GM23338 (cell line): ENCODE measurements at regions not wholly inside any gene's neighbourhood (a gene's known extent, or its start where the extent isn't known, plus 50 kb on each side); places are given as distances from the start of the nearest gene placed in this dataset.

Source experiments
- ATAC-seq: fragments of 200-7000 bp; cut with Tn5 transposase; 3 replicates; pipeline ENCODE4 v1.9.1; 2020
- DNase-seq: peaks from one replicate; pipeline ENCODE4 v3.0.0-alpha.2; 2015; ENCODE audit warnings: low spot score
- H2AFZ ChIP-seq: fragments of 200-600 bp; sonication (generic); 2 replicates; pipeline ENCODE4 v1.8.0; 2016; ENCODE audit warnings: antibody characterized with exemption, mild to moderate bottlenecking, moderate library complexity
- H3F3A ChIP-seq: fragments of 200-600 bp; sonication (generic); replicated peaks from 2 replicates; pipeline ENCODE4 v1.8.0; 2017; ENCODE audit warnings: antibody characterized with exemption, mixed run types, low read depth
- H3K27ac ChIP-seq: fragments of 200-600 bp; sonication (generic); 2 replicates; pipeline ENCODE4 v1.6.1; 2016; ENCODE audit warnings: low read depth
- H3K27me3 ChIP-seq: fragments of 200-600 bp; sonication (generic); 2 replicates; pipeline ENCODE4 v1.8.0; 2016; ENCODE audit warnings: mild to moderate bottlenecking, mixed run types, moderate library complexity; ENCODE audit not compliant: insufficient read depth
- H3K36me3 ChIP-seq: fragments of 200-600 bp; sonication (generic); 2 replicates; pipeline ENCODE4 v1.8.0; 2016; ENCODE audit warnings: mild to moderate bottlenecking; ENCODE audit not compliant: insufficient read depth
- H3K4me1 ChIP-seq: fragments of 200-600 bp; sonication (generic); 2 replicates; pipeline ENCODE4 v1.8.0; 2016; ENCODE audit warnings: mild to moderate bottlenecking, moderate library complexity; ENCODE audit not compliant: insufficient read depth
- H3K4me2 ChIP-seq: fragments of 200-600 bp; sonication (generic); 2 replicates; pipeline ENCODE4 v1.7.1; 2017; ENCODE audit warnings: mixed run types
- H3K4me3 ChIP-seq: fragments of 200-600 bp; sonication (generic); 2 replicates; pipeline ENCODE4 v1.6.1; 2016; ENCODE audit warnings: mixed run types
- H3K79me2 ChIP-seq: fragments of 200-600 bp; sonication (generic); replicated peaks from 2 replicates; pipeline ENCODE4 v1.8.0; 2017; ENCODE audit warnings: mild to moderate bottlenecking; ENCODE audit not compliant: insufficient read depth
- H3K9me2 ChIP-seq: fragments of 200-600 bp; sonication (generic); 2 replicates; pipeline ENCODE4 v1.8.0; 2017; ENCODE audit not compliant: insufficient read depth
- H4K20me1 ChIP-seq: fragments of 200-600 bp; sonication (generic); replicated peaks from 2 replicates; pipeline ENCODE4 v1.8.0; 2017; ENCODE audit warnings: mild to moderate bottlenecking; ENCODE audit not compliant: insufficient read depth
- H3K27ac Mint-ChIP-seq: 2 replicates; pipeline ENCODE4 v1.8.0; 2020; ENCODE audit warnings: inconsistent platforms, mild to moderate bottlenecking, moderate library complexity, mixed read lengths
- H3K27me3 Mint-ChIP-seq: 3 replicates; pipeline ENCODE4 v1.8.0; 2022; ENCODE audit warnings: low read depth, mild to moderate bottlenecking, moderate library complexity, mixed read lengths, inconsistent platforms; ENCODE audit not compliant: insufficient read depth, poor library complexity
- H3K36me3 Mint-ChIP-seq: 3 replicates; pipeline ENCODE4 v1.8.0; 2021; ENCODE audit warnings: low read depth, mild to moderate bottlenecking, inconsistent platforms, moderate library complexity, mixed read lengths
- H3K4me1 Mint-ChIP-seq: 3 replicates; pipeline ENCODE4 v1.8.0; 2020; ENCODE audit warnings: mild to moderate bottlenecking, inconsistent platforms, mixed read lengths
- H3K4me3 Mint-ChIP-seq: 3 replicates; pipeline ENCODE4 v1.8.0; 2021; ENCODE audit warnings: moderate library complexity, mild to moderate bottlenecking, inconsistent platforms, mixed read lengths
- H3K9me3 Mint-ChIP-seq: 3 replicates; pipeline ENCODE4 v1.8.0; 2020; ENCODE audit warnings: moderate library complexity, mild to moderate bottlenecking, inconsistent platforms, mixed read lengths
- CREB1 ChIP-seq: fragments of 250-450 bp; sonication (Bioruptor Pico); IDR thresholded peaks from 2 replicates; pipeline ENCODE4 v1.5.0; 2020; ENCODE audit warnings: low read depth, mild to moderate bottlenecking, moderate library complexity
- CTCF ChIP-seq, 2 experiments: fragments of 200-600 bp in 1 of 2; sonication (generic) in 1 of 2; conservative IDR thresholded peaks; 2 replicates each; pipeline versions ENCODE4 v1.5.1 to v1.6.1; 2016 to 2017; ENCODE audit warnings: antibody characterized with exemption in 2 of 2, low read depth in 2 of 2, mild to moderate bottlenecking in 2 of 2, moderate library complexity in 1 of 2
- EZH2 ChIP-seq: fragments of 200-600 bp; sonication (generic); IDR thresholded peaks from one replicate; pipeline ENCODE4 v1.8.0; 2017; ENCODE audit warnings: antibody characterized with exemption, mild to moderate bottlenecking, low read depth; ENCODE audit not compliant: unreplicated experiment
- EZH2phosphoT487 ChIP-seq: fragments of 200-600 bp; sonication (generic); IDR thresholded peaks from one replicate; pipeline ENCODE4 v1.8.1; 2018; ENCODE audit warnings: antibody characterized with exemption; ENCODE audit not compliant: unreplicated experiment
- JUNB ChIP-seq: IDR thresholded peaks from one replicate; pipeline ENCODE4 v1.6.1; 2016; ENCODE audit warnings: antibody characterized with exemption; ENCODE audit not compliant: unreplicated experiment
- NANOG ChIP-seq: IDR thresholded peaks from 2 replicates; pipeline ENCODE4 v1.6.1; 2016; ENCODE audit warnings: antibody characterized with exemption, borderline replicate concordance
- POLR2AphosphoS5 ChIP-seq: IDR thresholded peaks from 2 replicates; pipeline ENCODE4 v1.6.1; 2016; ENCODE audit warnings: antibody characterized with exemption, low read depth
- REST ChIP-seq: IDR thresholded peaks from one replicate; pipeline ENCODE4 v1.6.1; 2018; ENCODE audit warnings: antibody characterized with exemption; ENCODE audit not compliant: unreplicated experiment
- STAT1 ChIP-seq: IDR thresholded peaks from one replicate; pipeline ENCODE4 v1.6.1; 2016; ENCODE audit warnings: antibody characterized with exemption; ENCODE audit not compliant: unreplicated experiment
- ZNF114 ChIP-seq: fragments of 250-450 bp; sonication (Bioruptor Pico); IDR thresholded peaks from 2 replicates; pipeline ENCODE4 v1.5.0; 2020; ENCODE audit warnings: mild to moderate bottlenecking, moderate library complexity
- ZNF331 ChIP-seq: fragments of 250-450 bp; sonication (Bioruptor Pico); IDR thresholded peaks from 2 replicates; pipeline ENCODE4 v1.5.0; 2020; ENCODE audit warnings: low read depth, mild to moderate bottlenecking, moderate library complexity
- ZNF462 ChIP-seq: fragments of 250-450 bp; sonication (Bioruptor Pico); IDR thresholded peaks from 2 replicates; pipeline ENCODE4 v1.5.0; 2020; ENCODE audit warnings: mild to moderate bottlenecking, moderate library complexity
- TF ChIP-seq, protein P1 (sequence below): IDR thresholded peaks from 2 replicates; pipeline ENCODE4 v1.6.1; 2016; ENCODE audit warnings: antibody characterized with exemption

GRCh38 chrX:7316280-7316679 lies 168.3 kb upstream of the PUDP start:
- Mint-ChIP-seq H3K4me1 (no peaks in the 10 kb centered on the region), H3K27ac (no peak overlapping the region), H3K27me3 (no peaks in the 10 kb centered on the region), H3K9me3 (no peaks in the 10 kb centered on the region), H3K36me3 (no peaks in the 10 kb centered on the region), H3K4me3 (no peak overlapping the region)
- Histone ChIP-seq H3F3A (no peaks in the 10 kb centered on the region), H3K79me2 (no peaks in the 10 kb centered on the region), H3K36me3 (no peaks in the 10 kb centered on the region), H3K27me3 (no peaks in the 10 kb centered on the region), H3K9me2 (no peaks in the 10 kb centered on the region), H3K4me2 (no peak overlapping the region), H3K4me1 (no peaks in the 10 kb centered on the region), H2AFZ (no peak overlapping the region), H4K20me1 (no peaks in the 10 kb centered on the region), H3K4me3 (no peak overlapping the region), H3K27ac (no peak overlapping the region)
- DNase-seq (no peak), ATAC-seq (no peak)
- TF ChIP-seq REST (no peak), EZH2phosphoT487 (no peak), NANOG (no peak), ZNF331 (CRISPR knock-in tag) (no peak), ZNF114 (CRISPR knock-in tag) (no peak), JUNB (no peak), CREB1 (CRISPR knock-in tag) (no peak), POLR2AphosphoS5 (no peak), CTCF (conservative IDR thresholded peaks at IDR 0.05; ENCODE audit: low read depth in 2 of 2) (no peak), STAT1 (no peak), ZNF462 (CRISPR knock-in tag) (no peak), EZH2 (no peak)
- TF ChIP-seq, protein P1, sequence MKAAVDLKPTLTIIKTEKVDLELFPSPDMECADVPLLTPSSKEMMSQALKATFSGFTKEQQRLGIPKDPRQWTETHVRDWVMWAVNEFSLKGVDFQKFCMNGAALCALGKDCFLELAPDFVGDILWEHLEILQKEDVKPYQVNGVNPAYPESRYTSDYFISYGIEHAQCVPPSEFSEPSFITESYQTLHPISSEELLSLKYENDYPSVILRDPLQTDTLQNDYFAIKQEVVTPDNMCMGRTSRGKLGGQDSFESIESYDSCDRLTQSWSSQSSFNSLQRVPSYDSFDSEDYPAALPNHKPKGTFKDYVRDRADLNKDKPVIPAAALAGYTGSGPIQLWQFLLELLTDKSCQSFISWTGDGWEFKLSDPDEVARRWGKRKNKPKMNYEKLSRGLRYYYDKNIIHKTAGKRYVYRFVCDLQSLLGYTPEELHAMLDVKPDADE: no peak
